Hematopoietic multipotent progenitor cell treated with erythropoietin and hydrocortisone succinate and interleukin-3 and kit ligand, for 6 days (in vitro differentiated cells): ENCODE measurements at regions not wholly inside any gene's neighbourhood (a gene's known extent, or its start where the extent isn't known, plus 50 kb on each side); places are given as distances from the start of the nearest gene placed in this dataset.
"Not testable (repeated sequence)": the region's sequence is repeated elsewhere in the genome, so short reads cannot be mapped to it uniquely, and the experiment has no call there.

ENCODE experiments used
- DNase-seq: peaks from one replicate; pipeline ENCODE4 v3.0.0-alpha.2; 2015

DNA sequence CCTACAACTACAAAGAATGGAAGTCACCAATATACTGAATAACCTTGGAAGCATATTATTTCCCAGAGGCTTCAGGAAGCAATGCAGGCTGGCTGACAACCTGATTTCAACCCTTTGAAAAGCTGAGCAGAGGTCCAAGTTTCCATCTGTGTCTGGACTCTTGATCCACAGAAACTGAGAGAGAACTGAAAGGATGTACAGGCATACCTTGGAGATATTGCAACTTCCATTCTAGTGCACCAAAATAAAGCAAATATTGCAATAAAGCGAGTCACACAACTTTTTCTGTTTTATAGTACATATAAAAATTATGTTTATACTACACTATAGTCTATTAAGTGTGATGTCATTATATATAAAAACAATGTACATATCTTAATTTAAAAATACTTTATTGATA lies 85.3 kb downstream of the TYW3 start:
- DNase-seq, result no peak

- no peak for DNase-seq
These were observed 85.9 kb downstream of the TYW3 start for GRCh38 chr1:74818661-74819456.

- no peak for DNase-seq
These were observed 90.0 kb downstream of the TYW3 start for GRCh38 chr1:74822851-74823401.

GRCh38 chr1:74824497-74825107 lies 91.7 kb downstream of the TYW3 start:
- DNase-seq, result no peak

DNA sequence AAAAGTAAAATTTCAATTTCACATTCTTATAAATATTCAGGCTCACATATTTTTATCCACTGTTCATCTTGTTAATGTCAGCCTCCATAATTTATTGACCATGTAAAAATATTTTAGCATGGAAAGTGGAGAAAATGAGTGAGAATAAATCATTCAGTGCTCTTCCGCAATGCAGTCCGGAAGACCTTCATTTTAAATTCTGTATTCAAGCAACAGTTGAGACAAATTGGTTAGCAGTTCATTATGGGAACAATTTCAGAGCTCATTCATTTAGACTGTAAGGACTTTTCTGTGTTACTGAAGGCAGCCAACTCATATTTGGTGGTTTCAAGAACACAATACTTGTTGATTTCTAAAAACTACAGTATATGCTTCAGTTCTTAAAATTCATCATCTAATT lies 97.8 kb downstream of the TYW3 start:
- DNase-seq, result no peak

- no peak for DNase-seq
These were observed 101.3 kb downstream of the TYW3 start for GRCh38 chr1:74834261-74834660.

- DNase-seq, result no peak
These were observed 102.1 kb downstream of the TYW3 start for GRCh38 chr1:74835051-74835450.

DNA sequence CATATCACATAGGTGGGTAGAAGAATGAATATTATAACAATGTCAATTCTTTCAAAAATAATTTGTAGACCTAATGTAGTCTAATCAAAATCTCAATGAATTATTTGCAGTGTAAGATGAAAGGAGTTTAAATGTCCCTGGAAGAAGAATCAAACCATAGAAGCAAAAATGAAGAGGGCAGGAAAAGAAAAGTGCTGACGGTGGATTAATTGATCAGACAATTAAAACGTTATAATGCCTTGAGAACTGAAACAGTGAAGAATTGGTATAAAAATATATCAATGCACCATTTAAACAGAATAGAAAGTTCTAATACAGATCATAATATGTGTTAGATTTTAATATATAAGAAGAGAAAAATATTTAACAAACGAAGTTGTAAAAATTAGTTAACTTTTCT lies 109.8 kb downstream of the TYW3 start:
- DNase-seq, result no peak

DNA sequence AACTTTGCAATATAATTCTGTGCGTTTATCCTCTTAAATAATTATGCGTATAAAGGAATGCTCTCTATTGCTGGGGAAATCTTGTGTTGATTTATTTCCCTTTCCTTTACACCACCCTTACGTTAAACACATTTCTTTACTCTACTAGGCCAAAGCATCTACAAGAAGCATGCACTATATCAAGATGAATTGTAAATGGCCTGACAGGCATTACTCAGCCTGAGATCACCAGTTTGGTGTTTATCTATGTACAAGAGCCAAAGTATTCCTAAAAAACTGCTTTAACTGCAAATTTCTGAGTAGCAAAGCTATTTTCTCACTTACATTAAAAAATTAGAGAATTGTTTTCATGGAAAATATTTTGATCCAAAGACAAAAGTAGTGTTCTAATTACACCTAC lies 114.8 kb downstream of the TYW3 start:
- no peak for DNase-seq

DNA sequence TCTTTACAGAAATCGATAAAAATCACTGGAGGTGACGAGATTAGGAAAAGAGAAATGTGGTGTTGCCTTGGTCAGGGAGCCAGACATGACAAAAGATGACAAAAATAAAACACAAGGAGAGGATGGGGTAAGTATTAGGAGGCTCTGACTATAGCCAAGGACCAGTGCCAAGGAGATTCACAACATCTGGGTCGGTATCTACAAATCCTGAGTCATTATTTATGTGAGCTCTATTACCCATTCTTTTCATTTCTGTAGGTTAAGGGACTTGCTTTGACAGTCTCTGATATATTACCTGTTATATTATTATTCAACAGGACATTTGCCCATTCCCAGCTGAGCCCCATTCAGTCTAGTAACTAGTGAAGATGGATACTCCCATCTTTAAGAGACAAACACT lies 120.8 kb downstream of the TYW3 start:
- no peak for DNase-seq

GRCh38 chr1:74856174-74856573 lies 123.2 kb downstream of the TYW3 start:
- no peak for DNase-seq

- no peak for DNase-seq
These were observed 124.7 kb downstream of the TYW3 start for GRCh38 chr1:74857676-74858075.

- DNase-seq, result no peak
These were observed 125.2 kb downstream of the TYW3 start for GRCh38 chr1:74858136-74858535.

DNA sequence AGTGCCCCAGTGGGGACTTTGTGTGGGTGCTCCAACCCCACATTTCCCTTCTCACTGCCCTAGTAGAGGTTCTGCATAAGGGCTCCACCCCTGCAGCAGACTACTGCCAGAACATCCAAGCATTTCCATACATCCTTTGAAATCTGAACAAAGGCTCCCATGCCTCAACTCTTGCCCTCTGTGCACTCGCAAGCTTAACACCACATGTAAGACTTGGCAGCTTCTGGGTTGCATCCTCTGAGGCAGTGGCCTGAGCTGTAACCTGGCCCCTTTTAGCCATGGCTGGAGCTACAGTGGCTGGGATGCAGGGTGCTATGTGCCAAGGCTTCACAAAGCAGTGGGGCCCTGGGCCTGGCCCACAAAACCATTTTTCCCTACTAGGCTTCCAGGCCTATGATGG lies 128.9 kb downstream of the TYW3 start:
- no peak for DNase-seq

DNA sequence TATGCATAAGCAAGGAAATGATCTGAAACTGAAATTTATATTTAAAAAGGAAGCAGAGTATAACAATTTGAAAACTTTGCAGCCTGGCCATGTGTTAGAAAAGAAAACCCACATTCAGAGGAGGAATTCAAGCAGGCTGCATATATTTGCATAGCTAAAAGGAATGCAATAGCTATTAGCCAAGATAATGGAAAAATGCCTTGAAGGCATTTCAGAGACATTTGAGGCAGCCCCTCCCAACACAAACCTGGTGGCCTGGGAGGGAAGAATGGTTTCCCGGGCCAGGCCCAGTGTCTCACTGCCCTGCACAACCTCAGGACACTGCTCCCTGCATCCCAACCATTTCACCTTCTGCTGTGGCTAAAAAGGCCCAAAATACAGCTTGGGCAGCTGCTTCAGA lies 136.8 kb downstream of the TYW3 start:
- DNase-seq, result no peak

DNA sequence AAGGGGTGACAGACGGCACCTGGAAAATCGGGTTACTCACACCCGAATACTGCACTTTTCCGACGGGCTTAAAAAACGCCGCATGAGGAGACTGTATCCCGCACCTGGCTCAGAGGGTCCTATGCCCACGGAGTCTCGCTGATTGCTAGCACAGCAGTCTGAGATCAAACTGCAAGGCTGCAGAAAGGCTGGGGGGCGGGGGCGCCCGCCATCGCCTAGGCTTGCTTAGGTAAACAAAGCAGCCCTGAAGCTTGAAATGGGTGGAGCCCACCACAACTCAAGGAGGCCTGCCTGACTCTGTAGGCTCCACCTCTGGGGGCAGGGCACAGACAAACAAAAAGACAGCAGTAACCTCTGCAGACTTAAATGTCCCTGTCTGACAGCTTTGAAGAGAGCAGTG lies 144.4 kb downstream of the TYW3 start:
- DNase-seq, result not testable (repeated sequence)

DNA sequence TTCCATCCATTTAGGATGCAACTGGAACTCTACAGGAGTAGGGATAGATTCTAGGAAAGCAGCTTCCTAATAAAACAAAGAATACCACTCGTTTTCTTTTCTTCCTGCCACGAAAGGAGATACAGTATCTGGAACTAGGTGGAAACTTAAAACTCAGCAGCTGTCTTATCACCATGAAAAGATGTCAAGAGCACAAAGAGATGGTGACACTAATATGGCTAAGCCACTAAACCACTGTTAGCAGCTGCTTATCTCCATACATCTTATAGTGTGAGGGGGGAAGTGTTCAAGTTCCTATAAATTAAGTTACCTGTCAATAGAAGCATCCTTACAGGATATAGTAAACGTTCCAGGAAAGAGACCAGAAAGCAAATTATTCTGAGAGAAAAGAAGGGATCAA lies 162.5 kb downstream of the TYW3 start:
- DNase-seq, result no peak

GRCh38 chr1:74908131-74908530 lies 175.2 kb downstream of the TYW3 start:
- DNase-seq, result no peak

GRCh38 chr1:74908797-74909196 lies 175.8 kb downstream of the TYW3 start:
- DNase-seq, result peak; percentile 2

GRCh38 chr1:74913978-74914377 lies 181.0 kb downstream of the TYW3 start:
- no peak for DNase-seq

- DNase-seq, result no peak
These were observed 200.5 kb downstream of the TYW3 start for GRCh38 chr1:74933500-74933899.

GRCh38 chr1:74935446-74935845 lies 198.7 kb upstream of the LHX8 start:
- no peak for DNase-seq

DNA sequence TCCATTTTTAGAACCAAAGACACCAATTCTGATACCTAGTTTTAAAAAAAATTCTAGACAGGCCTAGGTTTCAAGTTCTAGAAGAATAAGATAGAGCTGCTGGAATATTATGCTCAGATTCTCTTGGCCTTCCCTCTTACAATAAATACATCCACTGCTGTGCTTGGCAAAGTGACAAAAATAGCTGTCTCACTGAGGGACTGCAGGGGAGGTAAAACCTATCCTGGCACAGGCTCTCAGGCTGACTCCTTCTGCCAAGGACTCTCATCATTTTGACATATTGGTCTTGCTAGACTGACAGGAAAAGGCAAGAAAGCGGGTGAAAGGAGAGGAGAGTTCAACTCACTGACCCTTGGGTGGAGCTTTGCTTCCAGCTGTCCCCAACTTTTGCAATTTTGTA lies 197.0 kb upstream of the LHX8 start:
- DNase-seq, result no peak

DNA sequence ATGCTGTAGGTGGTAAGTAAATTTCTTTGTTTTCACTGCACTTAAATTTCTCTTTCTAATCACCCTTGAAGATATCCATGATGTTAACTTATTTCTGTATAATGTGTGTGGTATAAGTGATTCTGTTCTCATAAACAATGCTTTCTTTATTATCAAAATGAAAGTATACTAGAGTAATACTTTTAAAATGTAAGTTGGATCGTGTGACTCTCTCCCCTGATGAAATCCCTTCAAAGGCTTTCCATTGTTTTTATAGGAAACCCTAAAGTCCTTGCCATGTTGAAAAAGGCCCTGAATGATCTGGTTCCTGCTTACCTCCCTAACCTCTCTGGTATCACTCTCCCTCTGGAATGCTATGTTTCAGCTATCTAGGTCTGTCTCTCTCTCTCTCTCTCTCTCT lies 191.1 kb upstream of the LHX8 start:
- no peak for DNase-seq

DNA sequence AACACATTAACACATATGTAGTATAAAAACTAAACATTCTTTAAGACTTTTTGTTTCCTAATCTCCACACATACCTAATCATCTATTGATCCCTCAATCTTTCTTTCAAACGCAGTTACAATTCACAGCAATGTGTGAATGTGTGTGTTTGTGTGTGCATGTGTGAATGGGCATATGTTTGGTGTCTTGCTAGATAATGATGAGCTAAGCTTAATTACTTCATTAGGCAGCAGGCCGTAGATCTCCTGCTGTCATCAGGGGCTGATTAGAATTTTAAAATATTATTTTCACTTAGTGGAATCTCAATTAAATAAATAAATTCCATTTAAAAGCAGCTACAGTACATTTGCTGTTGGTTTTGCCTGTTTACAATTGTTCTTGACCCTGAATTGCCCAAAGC lies 187.8 kb upstream of the LHX8 start:
- no peak for DNase-seq
